ENCODE measurements at regions not wholly inside any gene's neighbourhood (a gene's known extent, or its start where the extent isn't known, plus 50 kb on each side); places are given as distances from the start of the nearest gene placed in this dataset.
"Not testable (repeated sequence)": the region's sequence is repeated elsewhere in the genome, so short reads cannot be mapped to it uniquely, and the experiment has no call there.

DNA sequence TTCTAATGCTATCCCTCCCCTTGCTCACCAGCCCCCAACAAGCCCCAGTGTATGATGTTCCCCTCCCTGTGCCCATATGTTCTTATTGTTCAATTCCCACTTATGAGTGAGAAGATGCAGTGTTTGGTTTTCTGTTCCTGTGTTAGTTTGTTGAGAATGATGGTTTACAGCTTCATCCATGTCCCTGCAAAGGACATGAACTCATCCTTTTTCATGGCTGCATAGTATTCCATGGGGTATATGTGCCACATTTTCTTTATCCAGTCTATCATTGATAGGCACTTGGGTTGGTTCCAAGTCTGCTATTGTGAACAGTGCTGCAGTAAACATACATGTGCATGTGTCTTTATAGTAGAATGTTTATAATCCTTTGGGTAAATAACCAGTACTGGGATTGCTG, 480.2 kb upstream of the PTCHD4 start:
- DNase-seq: not testable (repeated sequence)

DNA sequence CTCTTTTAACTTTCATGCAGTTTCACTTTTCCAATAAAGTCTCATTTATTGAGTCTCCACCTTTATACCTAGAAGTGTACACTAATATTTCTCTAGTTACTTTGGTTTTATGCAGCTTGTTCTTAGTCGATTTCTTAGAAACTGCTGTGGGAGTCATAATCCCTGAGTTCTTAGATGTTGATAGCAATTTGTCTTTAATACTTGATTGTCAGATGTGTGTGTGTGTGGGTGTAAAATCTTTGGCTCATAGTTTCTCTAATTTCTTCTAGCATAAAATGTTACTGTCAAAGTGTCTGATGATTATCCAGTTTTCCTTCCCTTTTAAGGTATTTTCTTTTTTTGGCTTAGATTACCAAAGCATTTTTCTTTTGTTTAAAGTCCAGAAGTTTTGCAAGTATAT, 473.8 kb upstream of the PTCHD4 start:
- DNase-seq: no peak

DNA sequence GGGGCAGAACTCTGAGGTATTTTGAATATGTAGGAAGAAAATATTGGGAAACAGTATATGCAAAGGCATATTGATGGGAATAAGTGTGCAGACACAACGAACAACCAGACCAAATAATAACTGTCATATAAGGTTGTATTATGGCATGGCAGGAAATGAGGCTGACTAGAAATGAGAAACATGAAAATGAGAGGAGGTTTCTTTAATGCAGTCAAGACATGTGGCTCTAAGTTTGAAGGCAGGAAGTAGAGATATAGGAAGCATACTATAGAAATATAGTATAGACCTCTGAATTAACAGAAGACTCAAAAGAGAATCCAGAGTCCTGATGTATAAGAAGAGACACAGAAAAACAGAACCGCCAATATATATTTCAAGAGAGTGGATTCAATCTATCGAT, 459.7 kb upstream of the PTCHD4 start:
- DNase-seq: no peak

DNA sequence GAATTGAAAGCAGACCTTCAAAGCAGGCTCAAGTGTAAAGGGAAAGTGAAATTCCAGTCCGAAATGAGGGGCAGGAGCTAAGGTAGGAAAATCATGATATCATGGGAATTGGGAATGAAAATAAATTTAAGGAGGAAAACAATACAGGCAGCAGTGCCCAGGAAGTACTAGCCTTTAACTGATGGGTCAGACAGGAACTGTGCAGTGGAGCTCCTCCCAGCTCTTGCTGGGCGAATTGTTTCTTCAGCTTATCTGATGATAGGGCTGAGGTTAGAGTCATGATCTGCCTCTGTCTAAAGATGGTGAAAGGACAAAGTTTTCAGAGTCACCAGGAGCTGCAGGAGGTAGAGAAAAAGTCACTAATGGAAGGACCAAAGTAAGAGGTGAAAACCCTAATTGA, 457.9 kb upstream of the PTCHD4 start:
- DNase-seq: no peak

DNA sequence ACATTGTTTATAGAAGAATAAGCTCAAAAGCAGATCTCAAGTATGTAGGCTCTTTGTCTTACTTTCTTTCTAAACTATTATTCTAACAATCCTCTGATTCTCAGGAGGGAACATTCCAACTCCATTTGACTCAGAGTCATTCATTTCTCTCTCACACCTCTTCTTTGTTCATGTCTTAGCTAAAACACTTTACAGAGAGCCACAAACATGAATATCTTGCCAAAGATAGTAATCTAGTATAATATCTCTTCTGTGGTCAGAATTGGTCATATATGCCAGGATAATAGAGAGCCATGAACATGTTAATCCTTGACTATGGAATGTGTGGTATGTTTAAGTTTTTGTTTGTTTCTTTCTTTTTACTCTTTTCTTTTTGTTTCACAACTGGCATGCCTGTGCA, 456.0 kb upstream of the PTCHD4 start:
- DNase-seq: no peak

DNA sequence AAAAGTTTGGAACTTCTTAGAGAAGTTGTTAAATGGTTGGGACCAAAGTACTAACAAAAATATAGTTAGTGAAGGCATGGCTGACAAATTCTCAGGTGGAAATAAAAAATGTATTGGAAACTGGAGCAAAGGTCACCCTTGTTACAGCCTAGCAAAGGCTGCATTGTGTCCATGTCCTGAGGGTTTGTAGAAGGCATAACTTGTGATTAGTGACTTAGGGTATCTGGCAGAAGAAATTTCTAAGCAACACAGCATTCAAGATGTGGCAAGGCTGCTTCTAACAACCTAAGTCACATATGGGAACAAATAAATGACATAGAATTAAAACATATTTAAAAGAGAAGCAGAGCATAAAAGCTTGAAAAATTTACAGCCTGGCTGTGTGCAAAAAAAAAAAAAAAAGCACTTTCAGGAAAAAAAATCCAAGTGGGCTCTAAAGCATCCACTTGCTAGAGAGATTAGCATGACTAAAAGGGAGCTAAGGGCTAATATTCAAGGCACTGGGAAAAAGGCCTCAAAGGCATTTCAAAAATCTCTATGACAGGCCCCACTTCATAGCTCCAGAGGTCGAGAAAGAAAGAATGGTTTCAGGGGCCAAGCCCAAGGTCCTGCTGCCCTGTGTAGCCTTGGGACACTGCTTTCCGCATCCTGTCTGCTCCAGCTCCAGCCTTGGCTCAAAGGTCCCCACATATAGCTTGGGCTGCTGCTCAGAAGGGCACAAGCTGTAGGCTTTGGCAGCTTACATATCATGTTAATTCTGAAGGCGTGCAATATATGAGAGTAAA, 453.2 kb upstream of the PTCHD4 start:
- DNase-seq: no peak

DNA sequence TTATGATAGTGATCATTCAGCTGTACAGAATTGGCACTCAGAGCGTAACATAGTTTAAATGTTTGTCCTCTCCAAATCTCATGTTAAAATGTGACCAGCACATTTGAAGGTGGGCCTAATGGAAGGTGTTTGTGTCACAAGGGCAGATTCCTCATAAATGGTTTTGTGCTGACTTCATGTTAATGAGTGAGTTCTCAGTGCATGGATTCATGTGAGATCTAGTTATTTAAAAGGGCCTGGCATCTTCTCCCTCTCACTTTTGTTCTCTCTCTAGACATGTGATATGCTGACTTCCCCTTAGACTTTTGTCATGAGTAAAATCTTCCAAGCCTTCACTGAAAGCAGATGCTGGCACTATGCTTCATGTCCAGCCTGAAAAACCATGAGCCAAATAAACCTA, 452.4 kb upstream of the PTCHD4 start:
- DNase-seq: no peak

DNA sequence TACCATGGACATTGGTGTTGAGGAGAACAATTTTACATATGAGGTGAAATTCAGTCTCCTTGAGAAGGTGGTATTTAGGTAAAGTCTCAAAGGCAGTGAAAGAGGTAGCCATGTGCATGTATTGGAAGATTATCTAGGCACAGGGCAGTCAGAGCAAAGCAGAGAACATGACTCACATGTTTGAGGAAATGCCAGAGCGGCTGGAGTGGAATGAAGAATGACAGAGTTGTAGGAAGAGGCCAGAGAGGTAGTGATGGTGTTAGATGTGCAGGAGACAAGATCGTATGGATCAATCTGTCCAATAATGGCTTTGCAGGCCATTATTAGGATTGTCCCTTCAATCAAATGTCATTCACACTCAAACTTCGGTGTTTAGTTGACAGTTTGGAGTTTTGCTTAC, 449.4 kb upstream of the PTCHD4 start:
- no peak for DNase-seq

DNA sequence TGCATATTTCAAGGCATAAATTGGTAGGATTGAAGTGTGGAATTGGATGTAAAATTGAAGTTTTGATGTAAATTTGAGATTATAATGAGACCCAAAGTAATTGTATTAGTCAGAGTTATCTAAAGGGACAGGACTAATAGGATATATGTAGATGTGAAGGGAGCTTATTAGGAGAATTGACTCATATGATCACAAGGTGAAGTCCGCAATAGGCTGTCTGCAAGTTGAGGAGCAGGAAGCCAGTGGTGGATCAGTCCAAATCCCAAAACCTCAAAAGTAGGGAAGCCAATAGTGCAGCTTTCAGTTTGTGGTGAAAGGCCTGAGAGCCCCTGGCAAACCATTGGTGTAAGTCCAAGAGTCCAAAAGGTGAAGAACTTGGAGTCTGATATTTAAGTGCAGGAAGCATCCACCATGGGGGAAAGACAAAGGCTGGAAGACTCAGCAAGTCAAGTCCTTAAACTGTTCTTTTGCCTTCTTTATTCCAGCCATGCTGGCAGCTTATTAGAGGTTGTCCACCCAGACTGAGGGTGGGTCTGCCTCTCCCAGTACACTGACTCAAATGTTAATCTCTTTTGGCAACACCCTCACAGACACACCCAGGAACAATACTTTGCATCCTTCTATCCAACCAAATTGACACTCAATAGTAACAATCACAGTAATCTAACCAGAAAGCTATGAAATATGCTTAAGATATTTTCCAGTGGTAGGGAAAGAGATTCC, 442.6 kb upstream of the PTCHD4 start:
- DNase-seq: no peak

DNA sequence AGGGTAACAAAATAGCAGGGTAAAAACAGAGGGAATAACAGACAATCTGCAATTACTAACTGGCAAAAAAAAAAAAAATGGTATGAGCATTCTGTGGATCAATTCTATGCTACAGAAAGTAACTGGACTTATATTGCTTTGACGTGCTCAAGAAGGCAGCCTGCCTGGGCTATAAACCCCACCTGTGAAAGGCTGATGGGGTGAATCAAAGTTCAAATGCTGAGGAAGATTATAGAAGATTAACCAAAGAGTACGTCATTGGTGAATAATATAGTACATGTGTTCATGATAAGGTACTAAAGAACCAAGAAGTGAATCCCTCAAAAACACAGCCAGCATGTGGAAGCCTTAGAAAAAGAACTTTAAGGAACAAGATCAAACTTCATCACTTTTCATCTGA, 441.9 kb upstream of the PTCHD4 start:
- no peak for DNase-seq

DNA sequence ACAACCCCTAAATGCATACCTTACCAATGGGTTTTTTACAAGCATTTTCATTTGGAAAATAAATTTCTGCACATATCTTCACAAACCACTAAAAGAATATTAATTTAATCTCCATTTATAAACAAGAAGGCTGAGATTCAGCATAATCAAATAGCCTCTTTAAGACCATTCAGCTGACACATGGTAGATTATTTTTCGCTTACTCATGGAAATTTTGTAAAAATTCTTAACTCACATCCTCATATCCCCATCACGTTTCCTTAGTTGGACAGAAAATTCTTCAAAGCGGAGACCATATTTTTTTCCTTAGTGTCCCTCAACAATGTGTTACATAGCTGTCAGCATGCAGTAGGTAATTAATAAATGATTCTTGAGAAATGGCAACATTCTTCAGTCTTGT, 439.6 kb upstream of the PTCHD4 start:
- no peak for DNase-seq

DNA sequence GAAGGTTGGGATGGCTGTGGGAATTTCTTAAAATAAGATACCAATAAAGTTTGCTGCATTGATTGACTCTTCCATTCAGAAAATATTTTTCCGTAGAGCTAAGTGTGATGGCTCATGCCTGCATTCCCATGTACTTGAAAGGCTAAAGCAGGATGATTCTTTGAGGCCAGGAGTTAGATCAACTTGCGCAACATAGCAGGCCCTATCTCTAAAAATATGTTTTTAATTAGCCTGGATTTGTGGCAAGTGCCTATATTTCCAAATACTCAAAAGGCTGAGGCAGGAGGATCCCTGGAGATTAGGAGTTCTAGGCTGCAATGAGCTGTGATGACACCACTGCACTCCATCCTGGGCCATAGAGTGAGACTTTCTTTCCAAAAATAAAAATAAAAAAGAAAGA, 431.2 kb upstream of the PTCHD4 start:
- DNase-seq: no peak

DNA sequence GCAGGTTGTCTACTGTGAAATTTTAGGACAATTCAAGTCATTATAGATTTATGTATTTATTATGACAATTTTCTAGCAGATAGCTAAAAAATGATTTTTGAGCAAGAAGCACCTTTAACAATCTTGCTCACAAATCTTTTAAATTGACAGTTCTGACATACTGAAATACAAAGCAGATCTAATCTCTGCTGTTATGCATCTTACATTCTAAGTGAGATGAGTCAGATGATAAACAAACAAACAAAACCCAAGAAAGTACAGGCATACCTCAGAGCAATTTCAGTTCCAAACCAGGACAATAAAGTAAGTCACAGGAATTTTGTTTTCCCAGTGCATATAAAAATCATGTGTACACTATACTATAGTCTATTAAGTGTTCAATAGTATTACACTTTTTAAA, 430.7 kb upstream of the PTCHD4 start:
- no peak for DNase-seq

DNA sequence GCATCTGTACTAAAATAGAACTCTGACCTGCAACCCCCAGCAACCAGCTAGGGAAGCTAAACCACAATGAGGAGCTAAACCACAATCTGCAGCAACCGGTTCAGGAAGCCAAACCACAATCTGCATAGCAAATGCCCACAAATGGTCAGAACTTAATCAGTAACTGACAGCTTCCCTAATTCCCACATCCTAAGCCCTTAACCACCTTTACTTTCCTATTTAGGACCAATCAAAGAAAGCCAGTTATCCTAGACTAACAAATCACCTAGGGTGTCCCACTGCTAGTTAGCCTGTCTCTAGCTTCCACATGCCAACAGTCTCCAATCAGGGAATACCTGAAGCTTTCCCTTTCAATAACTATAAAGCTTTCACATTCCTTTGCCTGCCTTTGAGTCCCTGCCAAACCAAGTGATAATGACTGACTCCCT, 424.6 kb upstream of the PTCHD4 start:
- no peak for DNase-seq

DNA sequence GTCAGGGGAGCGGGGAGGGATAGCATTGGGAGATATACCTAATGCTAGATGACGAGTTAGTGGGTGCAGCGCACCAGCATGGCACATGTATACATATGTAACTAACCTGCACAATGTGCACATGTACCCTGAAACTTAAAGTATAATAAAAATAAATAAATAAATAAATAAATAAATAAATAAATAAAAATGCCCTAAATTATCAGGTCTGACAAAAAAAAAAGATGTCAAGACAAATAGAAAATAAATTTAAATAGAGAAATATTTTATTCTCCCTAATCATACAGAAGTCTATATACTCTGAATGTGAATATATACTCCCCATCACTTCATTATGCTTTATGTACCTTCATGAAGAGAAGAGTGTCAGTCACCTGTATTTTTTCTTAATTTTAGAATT, 420.0 kb upstream of the PTCHD4 start:
- not testable (repeated sequence) for DNase-seq

DNA sequence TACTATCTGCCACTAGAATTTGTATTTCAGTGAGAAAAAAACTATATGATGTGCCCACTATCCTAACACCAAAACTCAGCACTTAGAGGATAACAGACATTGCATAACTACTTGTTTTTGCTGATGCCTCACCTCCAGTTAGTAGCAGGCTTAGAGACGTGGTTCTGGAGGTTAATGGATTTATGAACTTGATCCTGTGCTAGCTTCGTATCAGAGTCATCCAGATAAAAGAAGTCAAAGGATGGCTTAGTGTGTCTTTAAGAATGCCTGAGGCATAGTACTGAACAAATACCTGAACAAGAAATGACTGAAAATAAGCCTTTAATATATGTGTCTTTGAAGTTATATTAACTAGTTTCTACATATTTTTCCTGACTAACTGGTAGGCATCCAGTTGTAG, 414.9 kb upstream of the PTCHD4 start:
- DNase-seq: no peak

DNA sequence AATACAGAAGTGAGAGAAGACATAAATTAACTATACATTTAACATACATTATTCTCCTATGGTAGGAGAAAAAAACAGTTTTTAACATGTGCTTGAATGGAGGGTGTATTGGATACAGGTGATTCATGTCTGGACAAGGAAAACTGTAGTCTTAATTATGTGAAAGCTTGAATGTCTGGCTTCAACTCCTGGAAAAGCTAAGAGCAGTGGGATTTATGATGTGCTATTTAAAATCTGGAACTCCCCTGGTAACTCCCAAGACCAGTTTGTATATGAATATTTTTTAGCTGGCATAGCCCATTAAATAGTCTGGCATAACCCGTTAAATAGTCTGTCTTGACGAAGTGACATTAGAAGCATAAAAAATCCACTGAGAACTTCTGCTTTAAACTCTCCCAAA, 410.0 kb upstream of the PTCHD4 start:
- no peak for DNase-seq

DNA sequence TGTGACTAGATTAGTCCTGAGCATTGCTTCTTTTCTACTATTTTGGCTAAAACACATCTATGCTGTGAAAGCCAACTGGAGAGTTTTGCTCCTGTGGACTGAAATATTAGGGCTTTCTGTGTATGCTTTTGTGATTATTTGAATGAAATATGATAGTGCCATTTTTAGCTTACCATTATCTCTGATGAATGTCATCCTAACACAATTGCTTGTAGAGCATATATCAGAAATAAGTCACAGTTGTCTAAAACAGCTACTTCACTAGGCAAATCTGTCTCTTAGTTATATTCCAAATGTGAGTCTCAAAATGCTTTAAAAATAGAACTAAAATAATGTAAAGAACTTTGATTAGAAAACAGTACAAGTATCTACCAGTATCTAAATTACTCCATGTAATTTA, 401.4 kb upstream of the PTCHD4 start:
- DNase-seq: no peak

DNA sequence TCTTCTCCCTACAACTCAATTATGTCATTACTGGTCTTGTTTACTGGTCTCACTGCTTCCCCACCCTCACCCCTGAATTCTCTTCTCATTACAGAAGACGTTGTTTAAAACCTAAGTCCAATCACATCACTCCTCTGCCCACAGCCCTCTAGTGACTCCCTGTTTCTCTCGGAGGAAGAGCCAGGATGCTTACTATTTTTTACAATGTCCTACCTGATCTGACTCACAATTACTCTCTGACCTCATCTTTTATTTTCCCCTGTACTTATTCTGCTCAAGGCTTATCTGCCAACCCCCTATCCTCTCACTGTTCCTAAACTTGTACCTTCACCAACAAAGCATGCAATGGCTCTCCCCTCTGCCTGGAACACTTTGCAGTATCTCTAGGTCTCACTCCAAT, 400.4 kb upstream of the PTCHD4 start:
- no peak for DNase-seq

DNA sequence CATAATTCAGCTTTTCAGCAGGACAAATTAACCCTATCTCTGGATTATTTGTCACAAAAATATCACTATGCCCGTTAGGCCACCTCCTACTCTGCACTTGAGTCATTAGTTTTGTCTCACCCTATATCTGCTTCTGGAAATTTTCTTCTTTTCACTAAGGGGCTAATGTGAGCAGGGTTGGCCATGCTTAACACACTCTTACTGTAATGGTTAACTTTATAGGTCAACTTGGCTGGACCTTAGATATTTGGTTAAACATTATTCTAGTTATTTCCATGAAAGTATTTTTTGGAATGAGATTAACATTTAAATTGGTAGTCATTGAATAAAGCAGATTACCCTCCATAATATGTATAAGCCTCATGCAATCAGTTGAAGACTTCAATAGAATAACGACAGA, 394.6 kb upstream of the PTCHD4 start:
- DNase-seq: no peak

DNA sequence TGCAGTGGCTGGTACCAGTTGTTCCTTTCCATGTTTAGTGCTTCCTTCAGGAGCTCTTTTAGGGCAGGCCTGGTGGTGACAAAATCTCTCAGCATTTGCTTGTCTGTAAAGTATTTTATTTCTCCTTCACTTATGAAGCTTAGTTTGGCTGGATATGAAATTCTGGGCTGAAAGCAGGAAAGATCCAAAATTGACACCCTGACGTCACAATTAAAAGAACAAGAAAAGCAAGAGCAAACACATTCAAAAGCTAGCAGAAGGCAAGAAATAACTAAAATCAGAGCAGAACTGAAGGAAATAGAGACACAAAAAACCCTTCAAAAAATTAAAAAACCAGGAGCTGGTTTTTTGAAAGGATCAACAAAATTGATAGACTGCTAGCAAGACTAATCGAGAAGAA, 382.4 kb upstream of the PTCHD4 start:
- not testable (repeated sequence) for DNase-seq

DNA sequence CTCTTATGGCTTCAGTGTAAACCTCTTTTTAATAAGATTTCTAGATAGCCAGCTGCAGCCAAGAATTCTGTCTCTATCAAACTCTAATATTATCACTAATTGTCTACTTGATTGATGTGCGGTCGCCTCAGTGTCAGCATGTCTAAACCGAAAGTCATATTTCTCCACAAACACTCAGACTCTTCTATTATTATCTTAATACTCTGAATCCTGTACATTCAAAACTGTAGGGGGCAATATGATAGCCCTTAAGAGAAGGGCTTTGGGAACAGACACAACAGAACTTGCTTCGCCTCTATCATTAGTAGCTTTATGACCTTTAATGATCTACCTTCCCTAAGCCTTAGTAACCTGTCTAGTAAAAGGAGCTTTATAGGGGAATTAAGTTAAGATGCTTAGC, 379.7 kb upstream of the PTCHD4 start:
- DNase-seq: no peak

DNA sequence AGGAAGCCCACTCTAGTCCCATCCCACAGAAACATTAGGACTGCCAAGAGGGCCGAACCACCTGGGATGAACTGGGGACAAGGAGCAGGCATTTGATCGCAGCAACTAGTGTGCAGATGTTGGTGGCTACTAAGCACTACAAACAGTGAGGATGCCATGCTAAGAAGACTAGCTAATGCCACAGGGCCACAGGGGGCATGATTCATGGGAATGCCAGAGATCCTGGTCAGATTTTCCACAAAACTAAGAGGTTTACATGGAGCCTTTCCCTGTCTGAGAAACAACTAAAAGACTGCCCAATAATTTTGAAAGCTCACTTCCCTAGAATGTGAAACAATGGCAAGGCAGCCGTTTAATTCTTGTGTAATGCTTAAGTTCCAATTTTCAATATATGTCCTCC, 375.9 kb upstream of the PTCHD4 start:
- DNase-seq: no peak

DNA sequence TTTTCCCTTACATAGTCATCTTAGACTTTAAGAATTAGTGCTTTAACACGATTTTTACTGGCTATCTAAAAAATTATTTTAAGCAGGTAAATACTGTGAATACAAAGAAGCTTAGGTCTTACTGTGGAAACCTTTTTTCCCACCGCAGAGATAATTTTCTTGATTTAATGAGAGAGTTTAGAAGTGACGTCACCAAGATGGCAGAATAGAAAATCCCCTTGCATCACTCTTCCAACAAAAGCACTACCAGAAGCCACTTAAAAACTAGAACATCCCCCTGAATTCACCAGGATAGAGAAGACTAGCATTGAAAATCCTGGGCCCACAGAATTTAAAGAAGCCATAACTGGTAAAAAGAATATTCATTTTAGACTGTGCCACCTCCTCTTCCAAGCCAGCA, 375.4 kb upstream of the PTCHD4 start:
- DNase-seq: no peak

DNA sequence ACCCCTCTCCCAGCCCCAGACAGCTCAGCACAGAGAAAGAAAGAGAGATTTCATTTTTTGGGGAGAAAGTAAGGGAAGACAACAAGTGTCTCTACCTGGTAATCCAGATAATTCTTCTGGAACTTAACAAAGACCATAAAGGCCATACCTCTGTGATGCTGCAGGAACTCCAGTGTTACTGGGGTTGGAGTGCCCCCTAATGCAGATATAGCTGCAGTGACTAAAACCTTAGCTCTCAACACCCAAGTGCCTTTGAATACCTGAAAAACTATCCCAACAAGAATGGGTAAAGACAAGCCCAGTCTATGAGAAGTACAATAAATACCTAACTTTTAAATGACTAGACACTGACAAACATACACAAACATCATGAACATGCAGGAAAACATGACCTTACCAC, 365.3 kb upstream of the PTCHD4 start:
- no peak for DNase-seq

All from left hindlimb (tissue), 1 donor.